Brain microvascular endothelial cell (primary cell): ENCODE measurements at regions not wholly inside any gene's neighbourhood (a gene's known extent, or its start where the extent isn't known, plus 50 kb on each side); places are given as distances from the start of the nearest gene placed in this dataset.

ENCODE experiments used
- DNase-seq: peaks from one replicate; pipeline ENCODE4 v3.0.0-alpha.2; 2020
- H3K27ac ChIP-seq: fragments of 250-450 bp; sonication (Bioruptor Pico); 2 replicates; pipeline ENCODE4 v1.5.1; 2020; ENCODE audit warnings: mild to moderate bottlenecking, moderate library complexity
- H3K27me3 ChIP-seq: fragments of 250-450 bp; sonication (Bioruptor Pico); replicated peaks from 2 replicates; pipeline ENCODE4 v1.5.1; 2020; ENCODE audit warnings: mild to moderate bottlenecking
- H3K36me3 ChIP-seq: fragments of 250-450 bp; sonication (Bioruptor Pico); replicated peaks from 2 replicates; pipeline ENCODE4 v1.5.1; 2020; ENCODE audit warnings: mild to moderate bottlenecking
- H3K4me3 ChIP-seq: 2 replicates; pipeline ENCODE4 v1.5.1; 2011; ENCODE audit warnings: low read depth, mild to moderate bottlenecking, control low read depth, low read length, moderate library complexity
- in situ Hi-C: cut with HindIII; loops from 2 replicates; pipeline ENCODE4 v1.10.0; 2017; ENCODE audit warnings: low sequenced_read_pairs, low pct_ligation_motif_present
- TF ChIP-seq, protein P1 (sequence below): IDR thresholded peaks from 2 replicates; pipeline ENCODE4 v1.5.1; 2011; ENCODE audit warnings: low read depth, mild to moderate bottlenecking, moderate library complexity, low read length, control low read depth, inconsistent platforms; ENCODE audit errors: missing control alignments

DNA sequence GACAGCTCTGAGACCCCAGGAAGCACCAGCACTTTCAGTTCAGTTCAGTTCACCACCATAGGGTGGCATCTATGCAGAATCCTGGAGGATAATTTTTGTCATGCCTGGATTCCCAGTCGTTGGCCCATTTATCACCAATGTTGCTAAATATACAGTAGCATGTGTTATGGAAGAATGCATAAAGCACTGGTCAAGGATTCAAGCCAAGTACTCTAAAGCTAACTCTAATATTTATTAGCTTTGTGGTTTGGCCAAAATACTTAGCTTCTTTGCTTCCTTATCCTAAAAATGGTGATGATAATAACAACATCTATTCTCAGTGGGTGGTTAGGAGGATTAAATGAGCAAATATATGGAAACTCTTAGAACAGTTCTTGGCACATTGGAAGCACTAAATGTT lies 294.7 kb upstream of the ZC3H12C start:
- in situ Hi-C loops = no loop called here
- H3K27me3 ChIP-seq = no peaks in the 10 kb centered on the region
- DNase-seq = no peak

GRCh38 chr11:109799604-109800003 lies 293.6 kb upstream of the ZC3H12C start:
- TF ChIP-seq, protein P1, sequence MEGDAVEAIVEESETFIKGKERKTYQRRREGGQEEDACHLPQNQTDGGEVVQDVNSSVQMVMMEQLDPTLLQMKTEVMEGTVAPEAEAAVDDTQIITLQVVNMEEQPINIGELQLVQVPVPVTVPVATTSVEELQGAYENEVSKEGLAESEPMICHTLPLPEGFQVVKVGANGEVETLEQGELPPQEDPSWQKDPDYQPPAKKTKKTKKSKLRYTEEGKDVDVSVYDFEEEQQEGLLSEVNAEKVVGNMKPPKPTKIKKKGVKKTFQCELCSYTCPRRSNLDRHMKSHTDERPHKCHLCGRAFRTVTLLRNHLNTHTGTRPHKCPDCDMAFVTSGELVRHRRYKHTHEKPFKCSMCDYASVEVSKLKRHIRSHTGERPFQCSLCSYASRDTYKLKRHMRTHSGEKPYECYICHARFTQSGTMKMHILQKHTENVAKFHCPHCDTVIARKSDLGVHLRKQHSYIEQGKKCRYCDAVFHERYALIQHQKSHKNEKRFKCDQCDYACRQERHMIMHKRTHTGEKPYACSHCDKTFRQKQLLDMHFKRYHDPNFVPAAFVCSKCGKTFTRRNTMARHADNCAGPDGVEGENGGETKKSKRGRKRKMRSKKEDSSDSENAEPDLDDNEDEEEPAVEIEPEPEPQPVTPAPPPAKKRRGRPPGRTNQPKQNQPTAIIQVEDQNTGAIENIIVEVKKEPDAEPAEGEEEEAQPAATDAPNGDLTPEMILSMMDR = no peak
- no peaks in the 10 kb centered on the region for H3K36me3 ChIP-seq
- no peaks in the 10 kb centered on the region for H3K27me3 ChIP-seq
- H3K27ac ChIP-seq = no peak overlapping the region
- H3K4me3 ChIP-seq = no peak overlapping the region
- in situ Hi-C loops = no loop called here
- no peak for DNase-seq

More for the DNA sequence above, 294.7 kb upstream of the ZC3H12C start:
- no peaks in the 10 kb centered on the region for H3K36me3 ChIP-seq
- H3K4me3 ChIP-seq = no peak overlapping the region
- no peak overlapping the region for H3K27ac ChIP-seq
- TF ChIP-seq, protein P1 = no peak

DNA sequence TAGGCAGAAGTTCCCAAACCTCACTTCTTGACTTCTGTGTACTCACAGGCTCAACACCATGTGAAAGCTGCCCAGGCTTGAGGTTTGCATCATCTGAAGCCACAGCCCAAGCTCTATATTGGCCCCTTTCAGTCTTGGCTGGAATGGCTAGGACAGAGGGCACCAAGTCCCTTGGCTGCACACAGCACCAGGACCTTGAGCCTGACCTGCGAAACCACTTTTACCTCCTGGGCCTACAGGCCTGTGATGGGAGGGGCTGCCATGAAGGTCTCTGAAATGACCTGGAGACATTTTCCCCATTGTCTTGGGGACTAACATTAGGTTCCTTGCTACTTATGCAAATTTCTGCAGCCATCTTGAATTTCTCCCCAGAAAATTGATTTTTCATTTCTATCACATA lies 288.3 kb upstream of the ZC3H12C start:
- no peak overlapping the region for H3K27ac ChIP-seq
- H3K4me3 ChIP-seq = no peak overlapping the region
- in situ Hi-C loops = no loop called here
- no peak for DNase-seq
- TF ChIP-seq, protein P1 = no peak
- H3K36me3 ChIP-seq = no peaks in the 10 kb centered on the region
- H3K27me3 ChIP-seq = no peaks in the 10 kb centered on the region

- Histone ChIP-seq H3K27ac (no peak overlapping the region), H3K4me3 (no peak overlapping the region), H3K27me3 (no peaks in the 10 kb centered on the region), H3K36me3 (no peaks in the 10 kb centered on the region)
- DNase-seq = no peak
- TF ChIP-seq, protein P1 = no peak
- in situ Hi-C loops = no loop called here
Observed at GRCh38 chr11:109806205-109806604, 287.0 kb upstream of the ZC3H12C start.

GRCh38 chr11:109808569-109808968 lies 284.6 kb upstream of the ZC3H12C start:
- in situ Hi-C loops = no loop called here
- DNase-seq = peak; percentile 7
- H3K27me3 ChIP-seq = no peaks in the 10 kb centered on the region
- no peak overlapping the region for H3K4me3 ChIP-seq
- no peaks in the 10 kb centered on the region for H3K36me3 ChIP-seq
- H3K27ac ChIP-seq = no peak overlapping the region
- TF ChIP-seq, protein P1 = no peak

DNA sequence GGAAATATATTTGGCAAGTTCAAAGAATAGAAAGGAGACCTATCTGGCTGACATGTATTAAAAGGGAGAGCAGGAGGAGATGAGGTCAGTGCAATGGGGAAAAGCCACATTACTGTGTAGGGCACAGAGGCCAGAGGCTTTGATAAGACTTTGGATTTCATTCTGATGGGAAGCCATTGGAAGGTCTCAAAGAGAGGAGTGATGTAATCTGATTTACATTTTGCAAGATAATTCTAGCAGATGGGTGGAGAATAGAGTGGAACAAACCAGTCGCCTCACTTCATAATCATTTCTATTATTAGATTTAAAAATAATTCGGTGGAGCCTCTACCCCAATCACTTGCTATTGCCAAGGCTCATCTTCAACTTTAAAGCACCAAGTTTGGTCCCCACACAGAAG lies 278.4 kb upstream of the ZC3H12C start:
- TF ChIP-seq, protein P1 = no peak
- in situ Hi-C loops = no loop called here
- no peak for DNase-seq

More for the DNA sequence above, 278.4 kb upstream of the ZC3H12C start:
- H3K4me3 ChIP-seq = no peak overlapping the region
- no peaks in the 10 kb centered on the region for H3K27me3 ChIP-seq
- no peaks in the 10 kb centered on the region for H3K36me3 ChIP-seq
- H3K27ac ChIP-seq = no peak overlapping the region
